MM.1S (cell line): ENCODE measurements at regions not wholly inside any gene's neighbourhood (a gene's known extent, or its start where the extent isn't known, plus 50 kb on each side); places are given as distances from the start of the nearest gene placed in this dataset.

ENCODE experiments used
- DNase-seq: peaks from one replicate; pipeline ENCODE4 v3.0.0-alpha.2; 2015
- H2AFZ ChIP-seq: fragments of 300-600 bp; sonication (generic); 2 replicates; pipeline ENCODE4 v1.6.0; 2016; ENCODE audit warnings: antibody characterized with exemption, low read length
- H3F3A ChIP-seq: fragments of 300-600 bp; sonication (generic); 2 replicates; pipeline ENCODE4 v1.6.1; 2016; ENCODE audit warnings: mild to moderate bottlenecking, antibody characterized with exemption, low read length, moderate library complexity, mixed read lengths; ENCODE audit not compliant: insufficient read depth
- H3K27ac ChIP-seq: fragments of 300-600 bp; sonication (generic); 2 replicates; pipeline ENCODE4 v1.5.1; 2016; ENCODE audit warnings: mild to moderate bottlenecking, low read length
- H3K27me3 ChIP-seq: fragments of 300-600 bp; sonication (generic); replicated peaks from 2 replicates; pipeline ENCODE4 v1.6.0; 2016; ENCODE audit warnings: low read length; ENCODE audit not compliant: insufficient read depth
- H3K36me3 ChIP-seq: fragments of 300-600 bp; sonication (generic); replicated peaks from 2 replicates; pipeline ENCODE4 v1.6.1; 2016; ENCODE audit warnings: mild to moderate bottlenecking, low read length, mixed read lengths; ENCODE audit not compliant: insufficient read depth
- H3K4me1 ChIP-seq: fragments of 300-600 bp; sonication (generic); 2 replicates; pipeline ENCODE4 v1.6.1; 2016; ENCODE audit warnings: low read length, mixed read lengths
- H3K4me2 ChIP-seq: fragments of 300-600 bp; sonication (generic); 2 replicates; pipeline ENCODE4 v1.6.0; 2016; ENCODE audit warnings: low read depth, low read length
- H3K4me3 ChIP-seq: fragments of 300-600 bp; sonication (generic); 2 replicates; pipeline ENCODE4 v1.5.1; 2016; ENCODE audit warnings: low read length, mixed read lengths
- H3K79me2 ChIP-seq: fragments of 300-600 bp; sonication (generic); 2 replicates; pipeline ENCODE4 v1.6.1; 2016; ENCODE audit warnings: mixed run types, low read length, mixed read lengths
- H3K9ac ChIP-seq: fragments of 300-600 bp; sonication (generic); 2 replicates; pipeline ENCODE4 v1.6.1; 2016; ENCODE audit warnings: low read length, mixed read lengths
- H3K9me2 ChIP-seq: fragments of 300-600 bp; sonication (generic); replicated peaks from 2 replicates; pipeline ENCODE4 v1.6.1; 2016; ENCODE audit warnings: mild to moderate bottlenecking, low read length, mixed read lengths; ENCODE audit not compliant: insufficient read depth
- H3K9me3 ChIP-seq: fragments of 300-600 bp; sonication (generic); replicated peaks from 2 replicates; pipeline ENCODE4 v1.6.1; 2016; ENCODE audit warnings: mild to moderate bottlenecking, low read length, mixed read lengths; ENCODE audit not compliant: insufficient read depth
- H4K20me1 ChIP-seq: fragments of 300-600 bp; sonication (generic); 2 replicates; pipeline ENCODE4 v1.6.1; 2016; ENCODE audit warnings: mild to moderate bottlenecking, low read length, moderate library complexity, mixed read lengths; ENCODE audit not compliant: insufficient read depth
- EZH2 ChIP-seq: fragments of 300-600 bp; sonication (generic); optimal IDR thresholded peaks from 2 replicates; pipeline ENCODE3; 2017; ENCODE audit warnings: low read depth, mild to moderate bottlenecking, antibody characterized with exemption, low read length, mixed read lengths
- EZH2phosphoT487 ChIP-seq: fragments of 300-600 bp; sonication (generic); IDR thresholded peaks from 2 replicates; pipeline ENCODE4 v1.6.1; 2018; ENCODE audit warnings: antibody characterized with exemption, low read length
- TF ChIP-seq, protein P1 (sequence below): fragments of 300-600 bp; sonication (generic); IDR thresholded peaks from 2 replicates; pipeline ENCODE4 v1.5.1; 2016; ENCODE audit warnings: antibody characterized with exemption, low read length, mixed read lengths

DNA sequence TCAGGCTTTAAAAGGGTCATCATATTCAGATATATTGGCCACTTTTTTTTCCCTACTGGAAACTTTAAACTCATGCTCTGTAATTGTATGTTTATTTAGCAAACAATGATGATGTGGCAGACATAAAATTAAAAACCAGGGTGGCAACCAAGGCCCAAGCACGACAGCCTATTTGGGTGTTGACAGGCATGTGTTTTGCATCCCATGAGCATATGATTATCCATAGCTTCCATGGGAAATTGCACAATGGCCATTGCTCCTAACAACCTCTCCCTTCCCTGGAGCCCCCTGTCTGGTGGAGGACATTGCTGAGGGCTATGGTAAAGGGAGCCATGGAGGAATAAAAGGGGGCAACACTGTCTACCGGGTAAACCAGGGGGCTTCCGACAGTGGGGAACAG, 134.7 kb downstream of the GAS1 start:
- Histone ChIP-seq H3K36me3 (no peaks in the 10 kb centered on the region), H2AFZ (no peak overlapping the region), H3K9me3 (no peaks in the 10 kb centered on the region), H3K4me1 (no peaks in the 10 kb centered on the region), H3K27ac (no peak overlapping the region), H3K27me3 (no peaks in the 10 kb centered on the region), H3K79me2 (no peaks in the 10 kb centered on the region), H3K9me2 (no peaks in the 10 kb centered on the region), H3F3A (no peaks in the 10 kb centered on the region), H3K9ac (no peak overlapping the region), H4K20me1 (no peaks in the 10 kb centered on the region), H3K4me3 (no peak overlapping the region), H3K4me2 (no peak overlapping the region)
- TF ChIP-seq, protein P1, sequence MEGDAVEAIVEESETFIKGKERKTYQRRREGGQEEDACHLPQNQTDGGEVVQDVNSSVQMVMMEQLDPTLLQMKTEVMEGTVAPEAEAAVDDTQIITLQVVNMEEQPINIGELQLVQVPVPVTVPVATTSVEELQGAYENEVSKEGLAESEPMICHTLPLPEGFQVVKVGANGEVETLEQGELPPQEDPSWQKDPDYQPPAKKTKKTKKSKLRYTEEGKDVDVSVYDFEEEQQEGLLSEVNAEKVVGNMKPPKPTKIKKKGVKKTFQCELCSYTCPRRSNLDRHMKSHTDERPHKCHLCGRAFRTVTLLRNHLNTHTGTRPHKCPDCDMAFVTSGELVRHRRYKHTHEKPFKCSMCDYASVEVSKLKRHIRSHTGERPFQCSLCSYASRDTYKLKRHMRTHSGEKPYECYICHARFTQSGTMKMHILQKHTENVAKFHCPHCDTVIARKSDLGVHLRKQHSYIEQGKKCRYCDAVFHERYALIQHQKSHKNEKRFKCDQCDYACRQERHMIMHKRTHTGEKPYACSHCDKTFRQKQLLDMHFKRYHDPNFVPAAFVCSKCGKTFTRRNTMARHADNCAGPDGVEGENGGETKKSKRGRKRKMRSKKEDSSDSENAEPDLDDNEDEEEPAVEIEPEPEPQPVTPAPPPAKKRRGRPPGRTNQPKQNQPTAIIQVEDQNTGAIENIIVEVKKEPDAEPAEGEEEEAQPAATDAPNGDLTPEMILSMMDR: no peak
- TF ChIP-seq EZH2phosphoT487 (no peak), EZH2 (no peak)
- DNase-seq: no peak

DNA sequence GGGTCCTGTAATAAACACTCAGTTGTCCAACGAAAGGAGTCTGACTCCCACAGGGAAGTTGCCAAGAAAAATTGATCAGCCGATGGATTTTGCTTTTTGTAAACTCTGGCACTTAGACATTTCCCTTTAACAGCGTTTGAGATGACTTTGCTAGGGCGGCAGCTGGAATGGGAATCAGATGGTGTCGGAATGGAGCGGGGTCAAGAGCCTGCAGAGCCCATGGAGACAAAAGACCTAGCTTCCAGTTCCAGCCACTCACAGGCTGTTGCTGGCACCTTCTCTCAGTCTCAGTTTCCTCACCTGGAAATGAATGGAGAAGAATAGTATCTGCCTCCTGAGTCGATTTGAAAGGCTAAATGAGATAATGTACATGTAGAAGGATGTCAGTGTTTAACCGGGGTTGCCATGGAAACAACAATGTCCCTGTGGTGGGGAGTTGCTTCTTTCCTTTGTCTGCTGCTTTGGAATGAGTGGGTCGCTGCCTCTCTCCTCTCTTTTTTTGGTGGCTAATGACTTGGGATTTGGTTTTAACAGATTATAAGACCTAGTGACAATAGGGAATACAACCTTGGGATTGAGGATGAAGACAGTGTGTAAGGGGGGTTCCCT, 137.4 kb downstream of the GAS1 start:
- TF ChIP-seq EZH2phosphoT487 (no peak), EZH2 (no peak)
- TF ChIP-seq, protein P1: no peak
- H3K9me3 ChIP-seq: no peaks in the 10 kb centered on the region
- H3K27ac ChIP-seq: no peak overlapping the region

DNA sequence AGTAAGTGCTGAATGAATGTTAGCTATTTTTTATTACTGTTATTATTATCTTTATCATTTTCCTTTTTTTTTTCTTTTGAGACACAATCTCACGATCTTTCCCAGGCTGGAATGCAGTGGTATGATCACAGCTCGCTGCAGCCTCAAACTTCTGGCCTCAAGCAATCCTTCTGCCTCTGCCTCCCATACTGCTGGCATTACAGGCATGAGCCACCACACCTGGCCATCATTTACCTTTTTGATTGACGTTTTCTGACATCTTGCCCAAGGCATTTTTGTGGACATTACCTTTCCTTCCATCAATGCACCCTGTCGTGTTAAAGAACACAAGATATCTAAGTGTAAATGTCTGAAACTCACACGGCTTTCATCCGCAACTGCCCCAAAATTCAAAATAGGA, 138.2 kb downstream of the GAS1 start:
- Histone ChIP-seq H3F3A (no peaks in the 10 kb centered on the region), H3K27me3 (no peaks in the 10 kb centered on the region), H2AFZ (no peak overlapping the region), H3K4me3 (no peak overlapping the region), H3K27ac (no peak overlapping the region), H3K9me3 (no peaks in the 10 kb centered on the region), H3K9me2 (no peaks in the 10 kb centered on the region), H3K4me2 (no peak overlapping the region), H3K79me2 (no peaks in the 10 kb centered on the region), H3K9ac (no peak overlapping the region), H3K4me1 (no peaks in the 10 kb centered on the region), H4K20me1 (no peaks in the 10 kb centered on the region), H3K36me3 (no peaks in the 10 kb centered on the region)
- DNase-seq: no peak
- TF ChIP-seq, protein P1: no peak
- TF ChIP-seq EZH2: no peak
- no peak for TF ChIP-seq EZH2phosphoT487

More for the DNA sequence above, 137.4 kb downstream of the GAS1 start:
- no peaks in the 10 kb centered on the region for H3K9me2 ChIP-seq
- no peak overlapping the region for H2AFZ ChIP-seq
- no peak overlapping the region for H3K4me3 ChIP-seq
- H3F3A ChIP-seq: no peaks in the 10 kb centered on the region
- H3K4me1 ChIP-seq: no peaks in the 10 kb centered on the region
- H3K9ac ChIP-seq: no peak overlapping the region
- no peaks in the 10 kb centered on the region for H3K79me2 ChIP-seq
- H3K4me2 ChIP-seq: no peak overlapping the region
- no peaks in the 10 kb centered on the region for H4K20me1 ChIP-seq
- no peaks in the 10 kb centered on the region for H3K27me3 ChIP-seq
- no peak for DNase-seq
- H3K36me3 ChIP-seq: no peaks in the 10 kb centered on the region
